HG03442 (cell line): ENCODE measurements at regions not wholly inside any gene's neighbourhood (a gene's known extent, or its start where the extent isn't known, plus 50 kb on each side); places are given as distances from the start of the nearest gene placed in this dataset.

Experiments
- ATAC-seq: cut with Tn5 transposase; IDR thresholded peaks from one replicate; pipeline ENCODE4 v1.9.1; 2021; ENCODE audit warnings: mild to moderate bottlenecking, moderate library complexity; ENCODE audit not compliant: unreplicated experiment

GRCh38 chr6:92184933-92185332 lies 1234.4 kb downstream of the EPHA7 start:
- ATAC-seq: no peak

GRCh38 chr6:92181347-92181746 lies 1238.0 kb downstream of the EPHA7 start:
- no peak for ATAC-seq

GRCh38 chr6:92180090-92180489 lies 1239.3 kb downstream of the EPHA7 start:
- no peak for ATAC-seq

GRCh38 chr6:92176666-92177065 lies 1242.7 kb downstream of the EPHA7 start:
- ATAC-seq: no peak

GRCh38 chr6:92174398-92175073 lies 1244.8 kb downstream of the EPHA7 start:
- ATAC-seq: no peak

GRCh38 chr6:92169506-92169905 lies 1249.9 kb downstream of the EPHA7 start:
- ATAC-seq: no peak

- no peak for ATAC-seq
Observed at GRCh38 chr6:92166666-92167065, 1252.7 kb downstream of the EPHA7 start.

- ATAC-seq: no peak
Observed at GRCh38 chr6:92161953-92162352, 1257.4 kb downstream of the EPHA7 start.

- no peak for ATAC-seq
Observed at GRCh38 chr6:92160226-92160625, 1259.1 kb downstream of the EPHA7 start.

GRCh38 chr6:92159046-92159445 lies 1260.3 kb downstream of the EPHA7 start:
- ATAC-seq: no peak

- ATAC-seq: no peak
Observed at GRCh38 chr6:92150553-92150952, 1268.8 kb downstream of the EPHA7 start.

GRCh38 chr6:92147246-92147645 lies 1272.1 kb downstream of the EPHA7 start:
- no peak for ATAC-seq

GRCh38 chr6:92139601-92140000 lies 1279.8 kb downstream of the EPHA7 start:
- no peak for ATAC-seq

GRCh38 chr6:92132957-92133356 lies 1286.4 kb downstream of the EPHA7 start:
- ATAC-seq: no peak

- no peak for ATAC-seq
Observed at GRCh38 chr6:92132457-92132856, 1286.9 kb downstream of the EPHA7 start.

GRCh38 chr6:92130944-92131343 lies 1288.4 kb downstream of the EPHA7 start:
- ATAC-seq: no peak

GRCh38 chr6:92126983-92127382 lies 1292.4 kb downstream of the EPHA7 start:
- ATAC-seq: no peak

GRCh38 chr6:92126088-92126487 lies 1293.3 kb downstream of the EPHA7 start:
- no peak for ATAC-seq

GRCh38 chr6:92125681-92126080 lies 1293.7 kb downstream of the EPHA7 start:
- no peak for ATAC-seq

- ATAC-seq: no peak
Observed at GRCh38 chr6:92124200-92124651, 1295.1 kb downstream of the EPHA7 start.

GRCh38 chr6:92122746-92123145 lies 1296.6 kb downstream of the EPHA7 start:
- no peak for ATAC-seq

GRCh38 chr6:92121228-92121627 lies 1298.1 kb downstream of the EPHA7 start:
- no peak for ATAC-seq

GRCh38 chr6:92117800-92118199 lies 1301.6 kb downstream of the EPHA7 start:
- ATAC-seq: no peak
